NCI-H1105 treated with DMSO at 0.1 percent for 48 hours (cell line): ENCODE measurements at regions not wholly inside any gene's neighbourhood (a gene's known extent, or its start where the extent isn't known, plus 50 kb on each side); places are given as distances from the start of the nearest gene placed in this dataset.

Experiments used
- DNase-seq: peaks from one replicate; lab custom pipeline; 2025; lab: John Stamatoyannopoulos, UW

DNA sequence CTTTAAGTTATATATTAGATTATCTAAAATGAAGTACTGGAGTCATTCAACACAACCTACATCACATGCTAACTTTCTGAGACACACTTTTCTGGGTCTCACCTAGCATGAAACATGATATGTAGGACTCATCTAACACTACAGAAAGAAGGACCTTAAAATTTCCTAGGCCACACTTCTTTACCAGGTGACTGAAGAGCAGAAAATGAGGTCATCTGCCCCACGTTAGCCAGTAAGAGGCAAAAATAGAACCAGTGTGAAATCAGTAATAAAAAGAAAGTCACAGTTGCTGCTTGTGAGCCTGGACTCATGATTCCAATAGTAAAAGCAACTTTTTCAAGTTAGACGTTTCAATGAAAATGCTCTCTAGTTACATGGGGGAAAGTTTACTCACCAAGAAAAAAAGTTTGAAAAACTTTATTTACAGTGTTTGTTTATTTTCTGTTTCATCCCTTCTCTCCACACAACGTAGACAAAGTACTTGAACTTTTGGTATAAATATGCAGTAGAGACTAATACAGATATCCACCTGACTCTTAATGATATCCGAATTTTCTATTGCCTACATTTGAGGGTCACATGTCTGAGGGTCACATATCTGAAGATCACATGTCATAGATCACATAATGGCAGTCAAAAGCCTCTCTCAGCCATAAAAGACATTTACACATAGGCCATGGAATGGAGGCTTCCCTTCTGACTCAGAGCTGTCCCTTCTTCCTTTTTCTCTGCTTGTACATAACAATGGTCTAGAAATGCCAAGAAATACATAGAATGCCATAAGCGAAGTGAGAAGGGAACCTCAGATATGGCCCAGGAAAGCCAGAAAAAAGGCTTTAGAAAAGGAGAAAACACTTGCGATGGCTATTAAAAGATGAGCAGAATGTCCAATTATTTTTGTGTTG is 362.9 kb downstream of the ZEB2 start:
- no peak for DNase-seq

GRCh38 chr2:144154205-144154604 is 365.7 kb downstream of the ZEB2 start:
- DNase-seq: no peak

DNA sequence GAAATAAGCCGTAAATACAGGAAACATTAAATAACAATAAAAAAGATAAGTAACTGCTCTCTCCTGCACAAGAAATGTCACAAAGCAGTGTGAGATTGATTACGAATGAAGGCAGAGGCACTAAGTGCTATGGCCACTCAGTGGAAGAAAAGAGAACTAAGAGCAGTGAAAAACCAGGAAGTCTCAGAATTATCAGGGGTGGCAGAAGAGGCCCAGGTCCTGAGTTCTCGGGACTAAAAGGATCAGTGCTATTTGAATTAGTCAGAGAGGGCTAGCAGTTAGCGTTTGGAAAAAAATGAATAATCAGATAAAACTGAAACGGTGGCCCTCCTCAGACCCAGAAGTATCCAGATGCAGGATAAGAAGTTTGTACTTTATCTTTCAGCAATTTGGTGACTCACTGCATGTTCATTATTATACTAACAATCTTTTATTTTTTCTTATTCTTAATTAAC is 367.1 kb downstream of the ZEB2 start:
- DNase-seq: no peak

DNA sequence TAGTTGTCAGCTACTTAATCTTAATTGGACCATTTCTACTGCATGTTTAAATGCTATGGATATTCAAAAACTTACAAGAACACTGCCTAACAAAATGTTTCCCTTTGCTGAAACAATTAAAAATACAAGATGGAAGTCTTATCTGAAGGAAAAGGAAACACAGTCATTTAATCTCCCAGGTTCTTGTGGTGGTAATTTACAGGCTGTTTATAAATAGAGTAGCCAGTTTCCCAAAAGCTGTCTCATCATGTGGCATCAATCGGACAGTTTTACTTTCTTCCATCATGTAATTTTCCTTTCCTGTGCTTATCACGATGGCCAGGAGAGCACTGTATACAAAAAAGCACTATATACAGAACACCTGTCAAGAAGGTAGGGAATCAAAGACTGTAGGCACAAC is 368.1 kb downstream of the ZEB2 start:
- DNase-seq: no peak

DNA sequence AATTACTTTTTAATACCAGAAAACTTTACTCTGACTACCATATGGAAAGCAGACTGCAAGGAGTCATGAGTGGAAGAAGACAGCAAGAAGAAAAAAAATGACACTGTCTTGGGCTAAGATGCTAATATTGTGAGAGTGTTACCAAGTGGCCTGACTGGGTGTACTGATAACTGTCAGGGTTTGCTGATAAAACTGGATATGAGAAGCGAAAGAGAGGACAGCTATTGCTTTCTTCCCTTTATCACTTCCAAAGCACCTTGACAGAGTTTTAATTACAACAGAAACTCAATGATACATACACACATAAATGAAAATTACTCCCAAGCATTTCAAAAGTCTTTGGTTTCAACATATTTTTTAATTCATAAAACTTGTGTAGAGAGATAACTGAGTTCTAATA is 368.5 kb downstream of the ZEB2 start:
- DNase-seq: no peak

DNA sequence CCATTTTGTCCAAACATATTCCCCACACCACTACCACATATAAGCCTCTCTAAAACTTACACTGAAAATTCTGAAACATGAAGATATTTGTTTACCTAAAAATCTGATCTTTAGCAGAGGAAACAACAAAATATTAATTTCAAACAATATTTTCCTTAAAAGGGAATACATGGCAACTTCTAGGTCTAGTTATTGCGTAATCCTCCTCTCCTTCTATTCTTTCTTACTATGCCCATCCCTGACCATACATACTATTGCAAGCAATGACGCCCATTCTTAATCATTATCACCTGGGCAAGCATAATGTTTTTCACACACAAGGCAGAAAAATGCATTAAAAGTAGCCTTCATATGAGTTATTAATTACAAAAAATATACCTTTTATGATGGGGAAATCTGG is 372.6 kb downstream of the ZEB2 start:
- DNase-seq: no peak

DNA sequence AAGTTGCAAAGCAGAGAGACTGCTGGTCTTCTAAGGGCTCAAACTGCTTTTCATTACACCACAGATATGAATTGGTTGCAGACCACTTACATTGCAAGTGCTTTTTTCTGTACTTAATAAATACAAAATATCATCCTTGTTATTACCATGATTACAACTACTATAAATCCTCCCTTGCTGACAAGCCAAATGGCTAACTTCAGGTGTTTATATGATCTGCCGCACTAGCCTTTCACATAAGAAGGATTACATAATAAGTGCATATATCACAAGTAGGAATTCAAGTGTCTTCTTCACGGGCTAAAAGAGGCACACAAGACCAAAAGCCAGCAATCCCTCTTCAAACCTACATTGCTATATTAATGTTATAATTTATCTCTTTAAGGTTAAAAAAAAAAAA is 373.0 kb downstream of the ZEB2 start:
- no peak for DNase-seq

- DNase-seq: no peak
Measured at GRCh38 chr2:144146076-144146475, 373.8 kb downstream of the ZEB2 start.

- no peak for DNase-seq
Measured at GRCh38 chr2:144143294-144144151, 376.4 kb downstream of the ZEB2 start.

DNA sequence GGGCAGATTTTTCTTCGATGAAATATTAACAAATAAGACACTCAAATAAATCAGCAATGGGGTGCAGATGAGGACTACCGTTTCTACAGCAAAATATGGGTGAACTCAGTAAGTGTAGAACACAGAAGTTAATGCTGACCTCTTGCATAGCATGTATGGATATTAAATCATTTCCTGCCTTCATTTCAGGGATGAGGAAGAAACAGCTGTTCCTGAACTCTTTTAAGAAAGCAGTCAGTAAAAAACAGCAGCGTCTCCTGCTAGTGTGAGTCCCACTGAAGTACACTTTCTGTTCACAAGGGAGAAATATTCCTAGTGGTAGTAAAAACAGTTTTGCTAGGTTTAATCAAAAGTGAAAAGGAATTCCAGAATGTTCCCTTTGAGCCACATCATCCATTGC is 379.0 kb downstream of the ZEB2 start:
- no peak for DNase-seq

DNA sequence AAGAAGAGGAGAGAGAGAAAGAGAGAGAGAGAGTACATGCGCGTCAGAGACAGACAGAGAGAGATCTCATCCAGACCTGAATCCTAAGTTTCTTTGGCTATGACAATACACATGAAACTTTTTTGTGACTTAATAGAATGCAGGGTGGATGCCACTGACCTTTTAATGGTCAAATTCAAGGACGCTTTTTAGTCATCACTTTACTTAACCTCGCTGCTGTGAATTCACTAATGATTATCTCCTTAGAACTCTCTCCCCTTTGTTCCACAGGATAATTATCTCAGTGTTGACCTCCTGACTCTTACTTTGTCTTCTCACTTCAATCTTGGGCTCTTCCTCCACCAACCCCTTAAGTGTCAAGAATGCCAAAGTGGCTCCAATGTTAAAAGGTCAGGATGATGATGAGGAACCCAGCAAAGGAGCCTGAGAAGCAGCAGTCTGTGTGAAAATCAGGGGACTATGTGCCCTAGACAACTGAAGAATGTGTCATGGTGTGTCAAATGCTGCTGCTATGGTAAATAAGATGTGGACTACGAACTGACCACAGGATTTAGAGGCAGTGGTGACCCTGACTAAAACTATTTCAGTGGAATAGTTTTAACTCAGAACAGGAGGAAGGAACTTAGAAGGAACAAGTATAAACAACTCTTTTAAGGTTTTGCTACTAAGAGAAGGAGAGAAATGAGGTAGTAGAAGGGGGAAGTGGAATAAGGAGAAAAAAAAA is 382.1 kb downstream of the ZEB2 start:
- DNase-seq: no peak

GRCh38 chr2:144137272-144137671 is 382.6 kb downstream of the ZEB2 start:
- no peak for DNase-seq

DNA sequence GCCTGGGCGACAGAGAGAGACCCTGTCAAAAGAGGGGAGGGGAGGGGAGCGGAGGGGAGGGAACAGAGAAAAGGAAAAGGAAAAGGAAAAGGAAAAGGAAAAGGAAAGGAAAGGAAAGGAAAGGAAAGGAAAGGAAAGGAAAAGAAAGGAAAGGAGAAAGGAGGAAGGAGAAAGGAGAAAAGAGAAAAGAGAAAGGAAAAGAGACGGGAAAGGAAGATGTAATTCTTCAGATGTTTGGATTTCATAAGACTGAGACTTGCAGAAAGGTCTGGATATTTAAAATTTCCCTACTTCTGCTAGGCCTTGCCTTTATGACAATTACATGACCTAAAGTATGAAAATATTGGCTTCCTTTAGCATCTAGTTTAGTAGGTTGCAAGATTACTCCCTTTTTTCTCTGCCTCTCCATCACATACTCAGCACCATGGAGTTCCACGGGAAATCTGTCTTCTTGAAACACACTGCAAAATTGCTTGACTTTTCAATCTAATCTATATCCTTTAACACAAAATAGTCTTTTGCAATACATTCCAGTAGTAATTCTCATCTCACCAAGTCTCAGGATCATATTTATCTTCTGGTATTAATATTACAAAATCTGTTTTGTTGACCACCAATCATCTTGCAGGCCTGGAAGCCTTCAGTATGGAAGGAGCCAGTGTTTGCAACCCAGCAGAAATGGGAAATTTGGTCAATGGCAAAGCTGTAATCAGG is 383.5 kb downstream of the ZEB2 start:
- no peak for DNase-seq

- DNase-seq: no peak
Measured at GRCh38 chr2:144133936-144134665, 385.8 kb downstream of the ZEB2 start.

GRCh38 chr2:144132357-144132756 is 387.6 kb downstream of the ZEB2 start:
- DNase-seq: no peak

- no peak for DNase-seq
Measured at GRCh38 chr2:144131042-144131441, 388.9 kb downstream of the ZEB2 start.

DNA sequence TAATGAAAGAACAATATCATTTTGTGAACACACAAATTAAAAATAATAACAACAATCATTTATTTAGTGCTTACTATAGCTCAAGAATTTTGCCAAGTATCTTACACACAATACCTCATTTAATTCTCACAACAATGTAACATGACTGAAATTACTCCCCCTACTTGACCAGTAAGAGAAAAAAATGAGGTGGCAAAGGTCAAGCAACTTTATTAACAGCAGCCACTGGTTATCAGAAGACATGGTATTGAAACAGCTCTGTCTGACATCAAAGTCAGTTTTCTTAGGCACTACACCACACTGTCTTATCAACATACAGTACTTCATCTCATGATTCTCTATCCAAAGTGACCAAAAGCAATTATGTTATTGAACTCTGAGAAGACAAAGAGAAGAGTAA is 389.4 kb downstream of the ZEB2 start:
- no peak for DNase-seq

GRCh38 chr2:144128130-144128746 is 391.7 kb downstream of the ZEB2 start:
- no peak for DNase-seq

DNA sequence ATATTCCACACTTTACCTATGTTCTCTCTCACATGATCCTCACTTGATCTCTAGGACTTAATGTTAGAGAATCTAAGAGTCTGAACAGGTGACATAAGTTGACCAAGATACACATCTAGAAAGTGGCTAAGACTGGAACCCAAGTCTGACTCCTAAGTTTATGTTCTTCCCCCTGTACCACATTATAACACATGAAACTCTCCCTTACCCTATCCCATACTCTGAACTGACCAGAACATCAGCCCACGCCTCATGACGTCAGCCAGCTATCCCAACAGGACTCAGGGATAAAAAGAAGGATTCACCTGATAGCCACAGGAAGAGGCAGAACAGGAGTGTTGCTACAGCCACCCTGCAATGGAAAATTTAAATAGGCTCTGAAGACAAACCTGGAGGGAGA is 392.2 kb downstream of the ZEB2 start:
- no peak for DNase-seq

DNA sequence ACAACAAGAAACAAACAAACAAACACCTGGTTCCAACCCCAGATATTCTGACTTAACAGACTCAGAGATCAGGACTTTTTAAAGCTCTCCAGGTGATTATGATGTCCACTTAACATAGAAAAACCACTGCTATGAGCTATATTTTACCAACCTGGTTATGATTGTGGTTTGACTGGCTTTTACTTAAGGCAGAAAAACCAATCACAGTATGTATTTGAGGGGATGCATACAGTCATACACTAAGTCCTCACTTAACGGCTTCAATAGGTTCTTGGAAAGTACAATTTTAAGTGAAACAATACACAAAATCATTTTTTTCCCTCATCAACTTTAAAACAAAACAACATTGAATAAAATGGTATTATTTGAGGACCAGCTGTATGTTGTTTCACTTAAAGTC is 393.6 kb downstream of the ZEB2 start:
- DNase-seq: no peak

DNA sequence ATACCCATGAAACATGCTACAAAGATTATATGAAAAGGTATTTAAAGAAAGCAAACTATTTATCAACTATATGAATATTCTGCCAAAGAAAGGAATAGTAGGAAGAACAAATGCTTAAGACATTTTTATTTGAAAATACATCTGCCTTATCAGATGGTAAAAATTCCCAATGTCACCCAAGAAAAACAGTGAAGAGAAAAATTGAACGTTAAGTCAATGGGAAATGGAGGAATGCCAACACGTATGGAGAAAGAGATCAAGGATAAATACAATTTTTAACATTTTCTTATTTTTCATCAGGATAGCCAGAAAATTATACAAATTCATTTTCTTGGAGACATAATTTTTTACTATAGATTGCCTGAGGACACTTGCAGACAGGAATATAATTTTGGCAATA is 394.2 kb downstream of the ZEB2 start:
- DNase-seq: no peak
